ENCODE measurements at regions not wholly inside any gene's neighbourhood (a gene's known extent, or its start where the extent isn't known, plus 50 kb on each side); places are given as distances from the start of the nearest gene placed in this dataset.

- Histone ChIP-seq H3K27ac (ENCODE audit: control insufficient read depth, insufficient read depth, low read length) (no peak overlapping the region), H4K20me1 (ENCODE audit: control insufficient read depth, extremely low read depth, insufficient read depth, low read length) (no peaks in the 10 kb centered on the region), H3K4me1 (ENCODE audit: control insufficient read depth, extremely low read depth, insufficient read depth, low read length) (no peaks in the 10 kb centered on the region), H3K4me2 (ENCODE audit: control insufficient read depth, extremely low read depth, insufficient read depth, low read depth, low read length) (no peak overlapping the region), H3K79me2 (ENCODE audit: control insufficient read depth, insufficient read depth, low read length) (no peaks in the 10 kb centered on the region), H3K9me3 (ENCODE audit: control insufficient read depth, low read depth, low read length) (no peaks in the 10 kb centered on the region), H3K27me3 (ENCODE audit: control insufficient read depth, extremely low read depth, insufficient read depth, low read length) (no peaks in the 10 kb centered on the region), H3K36me3 (ENCODE audit: control insufficient read depth in 2 of 2, extremely low read depth in 1 of 2, insufficient read depth in 2 of 2, low read length in 2 of 2) (no peaks in the 10 kb centered on the region), H3K9me1 (ENCODE audit: control insufficient read depth, extremely low read depth, insufficient read depth, low read length) (no peaks in the 10 kb centered on the region), H3K4me3 (ENCODE audit: control insufficient read depth in 2 of 3, extremely low read depth in 1 of 3, insufficient read depth in 2 of 3, low read depth in 1 of 3, low read length in 3 of 3) (no peak overlapping the region), H2AFZ (ENCODE audit: control insufficient read depth, low read length) (no peak overlapping the region), H3K9ac (ENCODE audit: control insufficient read depth, extremely low read depth, insufficient read depth, low read length) (no peak overlapping the region)
- TF ChIP-seq EZH2 (IDR thresholded peaks at IDR 0.05; ENCODE audit: low read length): no peak
- no peak for FAIRE-seq
- dilution Hi-C loops (cut with MboI; ENCODE audit: extremely low pct_ligation_motif_present, low sequenced_read_pairs): no loop called here
- DNase-seq (ENCODE audit: low read depth, low spot score): no peak
These were observed 89.4 kb upstream of the CNTLN start for GRCh38 chr9:17045381-17045940.

GRCh38 chr9:17031546-17031945 lies 103.3 kb upstream of the CNTLN start:
- no peak for TF ChIP-seq EZH2 (IDR thresholded peaks at IDR 0.05; ENCODE audit: low read length)
- no peak for TF ChIP-seq CTCF (optimal IDR thresholded peaks at IDR 0.05 in 1 of 3, IDR thresholded peaks at IDR 0.05 in 1 of 3, conservative IDR thresholded peaks at IDR 0.05 in 1 of 3; ENCODE audit: extremely low read depth in 1 of 3, insufficient read depth in 2 of 3, low read length in 3 of 3)
- dilution Hi-C loops (cut with MboI; ENCODE audit: extremely low pct_ligation_motif_present, low sequenced_read_pairs): no loop called here
- H3K9me3 ChIP-seq (ENCODE audit: control insufficient read depth, low read depth, low read length): no peaks in the 10 kb centered on the region
- no peaks in the 10 kb centered on the region for H3K79me2 ChIP-seq (ENCODE audit: control insufficient read depth, insufficient read depth, low read length)
- H3K4me1 ChIP-seq (ENCODE audit: control insufficient read depth, extremely low read depth, insufficient read depth, low read length): no peaks in the 10 kb centered on the region
- FAIRE-seq (no peak), DNase-seq (ENCODE audit: low read depth, low spot score) (no peak)
- H3K27ac ChIP-seq (ENCODE audit: control insufficient read depth, insufficient read depth, low read length): no peak overlapping the region
- no peak overlapping the region for H3K4me3 ChIP-seq (ENCODE audit: control insufficient read depth in 2 of 3, extremely low read depth in 1 of 3, insufficient read depth in 2 of 3, low read depth in 1 of 3, low read length in 3 of 3)
- no peaks in the 10 kb centered on the region for H4K20me1 ChIP-seq (ENCODE audit: control insufficient read depth, extremely low read depth, insufficient read depth, low read length)
- no peak overlapping the region for H3K9ac ChIP-seq (ENCODE audit: control insufficient read depth, extremely low read depth, insufficient read depth, low read length)
- no peaks in the 10 kb centered on the region for H3K36me3 ChIP-seq (ENCODE audit: control insufficient read depth in 2 of 2, extremely low read depth in 1 of 2, insufficient read depth in 2 of 2, low read length in 2 of 2)
- H3K4me2 ChIP-seq (ENCODE audit: control insufficient read depth, extremely low read depth, insufficient read depth, low read depth, low read length): no peak overlapping the region
- H3K9me1 ChIP-seq (ENCODE audit: control insufficient read depth, extremely low read depth, insufficient read depth, low read length): no peaks in the 10 kb centered on the region
- H2AFZ ChIP-seq (ENCODE audit: control insufficient read depth, low read length): no peak overlapping the region
- no peaks in the 10 kb centered on the region for H3K27me3 ChIP-seq (ENCODE audit: control insufficient read depth, extremely low read depth, insufficient read depth, low read length)

- H3K4me2 ChIP-seq (ENCODE audit: control insufficient read depth, extremely low read depth, insufficient read depth, low read depth, low read length): no peak overlapping the region
- no peak for DNase-seq (ENCODE audit: low read depth, low spot score)
- H3K79me2 ChIP-seq (ENCODE audit: control insufficient read depth, insufficient read depth, low read length): no peaks in the 10 kb centered on the region
- no peak overlapping the region for H3K4me3 ChIP-seq (ENCODE audit: control insufficient read depth in 2 of 3, extremely low read depth in 1 of 3, insufficient read depth in 2 of 3, low read depth in 1 of 3, low read length in 3 of 3)
- H3K9ac ChIP-seq (ENCODE audit: control insufficient read depth, extremely low read depth, insufficient read depth, low read length): no peak overlapping the region
- H3K9me3 ChIP-seq (ENCODE audit: control insufficient read depth, low read depth, low read length): no peaks in the 10 kb centered on the region
- dilution Hi-C loops (cut with MboI; ENCODE audit: extremely low pct_ligation_motif_present, low sequenced_read_pairs): no loop called here
- H4K20me1 ChIP-seq (ENCODE audit: control insufficient read depth, extremely low read depth, insufficient read depth, low read length): no peaks in the 10 kb centered on the region
- no peaks in the 10 kb centered on the region for H3K9me1 ChIP-seq (ENCODE audit: control insufficient read depth, extremely low read depth, insufficient read depth, low read length)
- H3K27ac ChIP-seq (ENCODE audit: control insufficient read depth, insufficient read depth, low read length): no peak overlapping the region
- H3K36me3 ChIP-seq (ENCODE audit: control insufficient read depth in 2 of 2, extremely low read depth in 1 of 2, insufficient read depth in 2 of 2, low read length in 2 of 2): no peaks in the 10 kb centered on the region
- no peak for FAIRE-seq
- H3K27me3 ChIP-seq (ENCODE audit: control insufficient read depth, extremely low read depth, insufficient read depth, low read length): no peaks in the 10 kb centered on the region
- TF ChIP-seq EZH2 (IDR thresholded peaks at IDR 0.05; ENCODE audit: low read length): no peak
- no peak for TF ChIP-seq CTCF (optimal IDR thresholded peaks at IDR 0.05 in 1 of 3, IDR thresholded peaks at IDR 0.05 in 1 of 3, conservative IDR thresholded peaks at IDR 0.05 in 1 of 3; ENCODE audit: extremely low read depth in 1 of 3, insufficient read depth in 2 of 3, low read length in 3 of 3)
- H3K4me1 ChIP-seq (ENCODE audit: control insufficient read depth, extremely low read depth, insufficient read depth, low read length): peaks cover 7% of the 10 kb centered on the region
- H2AFZ ChIP-seq (ENCODE audit: control insufficient read depth, low read length): no peak overlapping the region
These were observed 109.6 kb upstream of the CNTLN start for GRCh38 chr9:17025281-17025680.

Data from keratinocyte (primary cell).